Fibroblast of lung (primary cell): ENCODE measurements at regions not wholly inside any gene's neighbourhood (a gene's known extent, or its start where the extent isn't known, plus 50 kb on each side); places are given as distances from the start of the nearest gene placed in this dataset.

ENCODE experiments used
- EZH2 ChIP-seq: IDR thresholded peaks from 2 replicates; pipeline ENCODE4 v1.5.1; 2012; ENCODE audit warnings: low read length, control low read depth, mild to moderate bottlenecking; ENCODE audit errors: missing control alignments
- TF ChIP-seq, protein P1 (sequence below), 2 donors: IDR thresholded peaks in 1 of 2; conservative IDR thresholded peaks in 1 of 2; 1 replicate in 1 of 2; 2 replicates in 1 of 2; pipeline ENCODE4 v1.5.1; 2011 to 2012; ENCODE audit warnings: low read length in 2 of 2, control low read depth in 1 of 2, inconsistent platforms in 1 of 2, low read depth in 1 of 2, mild to moderate bottlenecking in 1 of 2

- TF ChIP-seq, protein P1, sequence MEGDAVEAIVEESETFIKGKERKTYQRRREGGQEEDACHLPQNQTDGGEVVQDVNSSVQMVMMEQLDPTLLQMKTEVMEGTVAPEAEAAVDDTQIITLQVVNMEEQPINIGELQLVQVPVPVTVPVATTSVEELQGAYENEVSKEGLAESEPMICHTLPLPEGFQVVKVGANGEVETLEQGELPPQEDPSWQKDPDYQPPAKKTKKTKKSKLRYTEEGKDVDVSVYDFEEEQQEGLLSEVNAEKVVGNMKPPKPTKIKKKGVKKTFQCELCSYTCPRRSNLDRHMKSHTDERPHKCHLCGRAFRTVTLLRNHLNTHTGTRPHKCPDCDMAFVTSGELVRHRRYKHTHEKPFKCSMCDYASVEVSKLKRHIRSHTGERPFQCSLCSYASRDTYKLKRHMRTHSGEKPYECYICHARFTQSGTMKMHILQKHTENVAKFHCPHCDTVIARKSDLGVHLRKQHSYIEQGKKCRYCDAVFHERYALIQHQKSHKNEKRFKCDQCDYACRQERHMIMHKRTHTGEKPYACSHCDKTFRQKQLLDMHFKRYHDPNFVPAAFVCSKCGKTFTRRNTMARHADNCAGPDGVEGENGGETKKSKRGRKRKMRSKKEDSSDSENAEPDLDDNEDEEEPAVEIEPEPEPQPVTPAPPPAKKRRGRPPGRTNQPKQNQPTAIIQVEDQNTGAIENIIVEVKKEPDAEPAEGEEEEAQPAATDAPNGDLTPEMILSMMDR (conservative IDR thresholded peaks at IDR 0.05 in 1 of 2, IDR thresholded peaks at IDR 0.05 in 1 of 2; ENCODE audit: low read depth in 1 of 2, low read length in 2 of 2), result no peak
- no peak for TF ChIP-seq EZH2
Measured at GRCh38 chr5:175264406-175264805, 179.6 kb downstream of the DRD1 start.
